ENCODE measurements at regions not wholly inside any gene's neighbourhood (a gene's known extent, or its start where the extent isn't known, plus 50 kb on each side); places are given as distances from the start of the nearest gene placed in this dataset.

DNA sequence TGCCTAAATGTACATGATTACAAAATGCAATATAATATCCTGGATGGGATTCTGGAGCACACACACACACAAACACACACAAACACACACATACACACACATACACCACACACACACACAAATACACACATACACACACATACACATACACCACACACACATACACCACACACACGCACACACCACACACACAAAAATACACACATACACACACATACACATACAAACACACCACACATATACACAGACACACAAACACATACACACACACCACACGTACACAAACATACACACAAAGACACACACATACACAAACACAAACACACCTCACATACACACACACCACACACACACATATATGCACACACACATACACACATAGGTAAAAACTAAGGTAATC, 134.6 kb upstream of the SYNDIG1 start:
- DNase-seq (ENCODE audit: low spot score): no peak

DNA sequence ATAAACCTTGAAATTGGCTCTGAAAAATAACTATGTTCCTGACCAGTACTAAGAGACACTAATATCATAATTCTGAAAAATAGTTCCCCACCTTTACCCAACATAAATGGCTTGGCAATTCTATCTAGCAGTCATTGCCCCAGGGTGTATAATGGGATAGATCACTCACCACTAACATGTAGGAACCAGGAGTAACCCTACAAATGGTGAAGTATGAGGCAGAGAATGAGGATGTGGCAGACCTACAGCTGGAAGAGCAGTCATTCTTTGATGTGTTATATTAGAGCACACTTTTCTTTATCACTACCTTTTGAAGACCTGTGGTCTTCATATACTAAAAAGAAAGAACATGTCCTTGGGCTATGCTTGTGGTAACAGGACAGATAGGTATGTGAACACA, 136.5 kb upstream of the SYNDIG1 start:
- no peak for DNase-seq (ENCODE audit: low spot score)

DNA sequence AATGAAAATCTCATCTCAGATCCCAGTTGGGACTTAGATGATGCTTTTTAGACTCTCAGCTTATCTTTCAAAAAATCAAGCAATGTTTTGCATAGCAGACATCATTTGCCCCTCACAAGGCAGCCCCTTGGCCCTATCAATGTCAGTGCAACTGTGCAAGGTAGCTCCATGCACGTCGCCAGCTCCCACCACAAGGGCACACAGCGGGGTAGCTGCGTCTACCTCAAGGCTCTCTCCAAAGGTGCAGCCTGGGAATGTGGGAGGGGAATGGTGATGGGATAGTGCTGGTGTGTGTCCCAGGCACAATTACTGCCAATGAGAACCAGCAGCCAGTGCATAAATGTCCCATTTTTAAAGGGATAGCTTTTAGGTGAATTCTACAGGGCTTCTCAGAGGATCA, 137.5 kb upstream of the SYNDIG1 start:
- no peak for DNase-seq (ENCODE audit: low spot score)

DNA sequence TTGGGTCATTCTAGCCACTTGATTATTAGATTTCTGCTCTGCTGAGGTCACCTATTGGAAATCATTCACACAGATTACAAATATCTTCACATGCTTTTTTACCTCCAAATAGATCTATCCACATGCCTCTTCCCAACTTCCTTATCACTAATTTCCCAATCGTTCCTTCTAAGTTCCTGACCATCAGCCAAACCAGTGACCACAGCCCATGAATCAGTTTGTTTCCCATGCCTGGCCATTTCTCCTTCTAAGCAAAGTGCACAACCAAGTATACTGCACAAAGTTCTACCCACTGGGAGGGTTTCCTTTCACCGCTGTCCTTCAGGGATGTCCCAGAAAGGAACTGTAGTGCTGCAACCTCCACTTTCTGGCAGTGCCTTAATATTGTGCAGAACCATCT, 140.5 kb upstream of the SYNDIG1 start:
- DNase-seq (ENCODE audit: low spot score): no peak

DNA sequence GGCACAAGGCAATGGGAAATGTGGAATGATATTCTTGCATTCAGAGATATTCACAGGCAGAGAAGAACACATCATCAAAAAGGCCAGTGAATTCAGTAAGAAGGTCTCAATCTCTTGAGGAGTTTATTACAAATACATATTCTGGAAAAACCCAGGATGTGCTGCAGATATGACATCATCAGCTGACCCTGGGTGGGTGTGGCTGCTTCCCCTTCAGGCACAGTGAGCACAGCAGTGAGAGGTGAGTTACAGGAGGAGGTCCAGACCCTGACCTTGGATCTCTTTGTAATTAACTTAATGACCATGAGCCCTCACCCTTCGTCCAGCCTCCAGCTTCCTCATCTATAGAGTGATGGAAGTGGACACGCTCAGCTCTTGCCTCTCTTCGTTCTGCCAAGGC, 147.5 kb upstream of the SYNDIG1 start:
- no peak for DNase-seq (ENCODE audit: low spot score)

DNA sequence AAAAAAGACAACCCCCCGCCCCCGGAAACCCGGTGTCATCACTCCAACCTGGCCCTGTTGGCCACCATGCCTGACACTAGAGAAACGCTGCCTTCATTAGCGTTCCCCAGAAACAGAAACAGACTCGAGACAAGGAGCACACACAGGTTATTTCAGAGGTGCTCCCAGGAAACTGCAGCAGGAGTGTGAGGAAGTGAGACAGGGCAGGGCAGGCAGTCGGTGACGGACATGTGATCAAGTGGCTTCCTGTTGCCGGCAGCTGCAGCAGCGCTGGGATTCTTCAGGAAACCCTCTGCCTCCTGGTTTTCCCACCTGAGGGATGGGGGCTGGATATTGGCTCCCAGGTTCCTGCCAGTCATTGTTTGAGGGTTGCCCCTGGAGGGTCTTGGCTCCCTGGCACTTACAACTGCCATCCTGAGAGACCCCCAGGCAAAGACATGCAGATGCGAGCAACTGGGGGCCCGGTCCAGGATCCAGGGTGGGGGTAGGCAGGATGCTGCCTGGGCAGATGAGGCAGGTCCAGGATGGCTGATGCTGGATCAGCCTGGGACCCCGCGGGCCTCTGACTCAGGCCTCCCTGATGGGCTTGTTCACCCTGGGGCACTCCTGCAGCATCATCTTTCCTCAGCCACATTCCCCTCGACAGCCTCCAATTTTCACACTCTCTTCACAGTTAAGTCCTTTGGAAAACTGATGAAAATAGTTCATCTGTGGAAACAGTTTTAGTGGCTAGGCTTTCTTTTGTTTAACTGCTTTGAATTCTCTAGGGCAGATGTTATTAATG, 150.7 kb upstream of the SYNDIG1 start:
- no peak for DNase-seq (ENCODE audit: low spot score)

DNA sequence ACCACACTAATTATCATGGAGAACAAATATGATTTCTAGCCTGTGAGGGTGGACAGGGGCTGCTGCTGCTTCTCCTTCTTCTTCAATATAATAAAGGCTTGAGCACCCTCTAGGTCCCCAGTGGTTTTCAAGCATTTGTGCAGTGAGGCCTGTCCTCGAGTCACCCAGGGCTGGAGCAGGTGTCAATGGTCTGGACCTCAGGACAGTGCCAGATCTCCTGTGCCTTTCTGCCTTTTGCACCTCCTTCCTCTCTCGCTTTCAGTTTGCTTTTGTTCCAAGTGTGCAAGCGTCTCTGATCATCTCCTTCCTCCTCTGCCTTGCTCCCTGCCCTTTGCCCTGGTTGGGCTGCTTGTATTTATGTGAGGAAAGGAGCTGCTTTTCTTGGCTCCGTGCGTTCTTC, 152.2 kb upstream of the SYNDIG1 start:
- DNase-seq (ENCODE audit: low spot score): no peak

DNA sequence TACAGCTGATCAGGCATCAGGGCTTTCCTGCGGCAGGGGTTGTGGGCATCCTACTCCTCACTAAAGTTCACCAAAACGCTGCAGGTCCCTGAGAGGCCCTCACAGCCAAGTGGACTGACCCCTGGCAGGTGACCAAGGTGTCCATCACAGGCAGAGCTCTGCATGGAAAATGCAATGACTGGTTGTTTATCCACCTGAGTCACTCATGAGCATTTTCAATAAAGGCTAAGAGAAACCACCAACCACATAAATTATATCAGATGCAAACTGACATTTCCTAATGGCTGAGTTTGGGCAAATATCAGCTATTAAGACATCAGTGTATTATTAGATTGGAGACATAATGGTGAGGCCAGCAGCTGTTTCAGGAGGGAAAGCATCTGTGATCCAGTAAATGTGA, 152.7 kb upstream of the SYNDIG1 start:
- no peak for DNase-seq (ENCODE audit: low spot score)

DNA sequence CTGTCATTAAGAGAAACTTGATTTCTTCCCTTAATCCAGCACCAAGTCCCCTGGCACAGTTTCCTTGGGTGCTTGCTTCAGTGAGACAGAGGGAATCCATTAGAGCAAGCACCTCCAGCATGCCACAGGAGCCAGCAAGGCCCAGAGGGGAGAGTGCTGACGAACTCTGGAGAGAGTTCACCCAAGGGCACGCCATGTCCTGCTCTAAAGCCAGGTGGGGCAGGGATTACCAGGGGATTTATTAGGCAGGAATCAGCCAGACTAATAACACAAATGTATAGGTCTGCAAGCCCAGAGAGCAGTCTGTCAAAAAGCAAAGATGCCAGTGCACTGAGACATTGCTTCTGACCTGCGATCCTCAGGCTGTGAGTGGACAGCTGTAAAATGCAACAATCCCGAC, 155.4 kb upstream of the SYNDIG1 start:
- no peak for DNase-seq (ENCODE audit: low spot score)

DNA sequence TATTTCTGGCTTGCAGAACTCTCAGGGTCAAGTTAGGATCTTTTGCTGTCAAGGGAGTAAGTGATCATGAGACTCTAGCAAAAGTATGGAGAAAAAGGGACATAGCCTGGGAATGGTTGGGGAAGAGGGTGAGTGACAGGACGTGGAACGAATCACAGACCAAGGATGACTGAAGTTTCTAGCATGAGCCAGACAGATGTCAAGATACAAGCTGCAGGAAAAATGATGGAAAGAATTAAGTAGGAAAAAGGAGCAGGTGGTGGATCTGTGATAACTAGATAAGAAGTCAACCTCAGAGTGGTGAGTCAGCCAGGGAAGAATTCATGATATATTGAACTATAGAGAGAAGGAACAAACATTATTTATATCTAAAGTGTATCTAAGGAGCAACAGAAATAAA, 159.8 kb upstream of the SYNDIG1 start:
- no peak for DNase-seq (ENCODE audit: low spot score)

DNA sequence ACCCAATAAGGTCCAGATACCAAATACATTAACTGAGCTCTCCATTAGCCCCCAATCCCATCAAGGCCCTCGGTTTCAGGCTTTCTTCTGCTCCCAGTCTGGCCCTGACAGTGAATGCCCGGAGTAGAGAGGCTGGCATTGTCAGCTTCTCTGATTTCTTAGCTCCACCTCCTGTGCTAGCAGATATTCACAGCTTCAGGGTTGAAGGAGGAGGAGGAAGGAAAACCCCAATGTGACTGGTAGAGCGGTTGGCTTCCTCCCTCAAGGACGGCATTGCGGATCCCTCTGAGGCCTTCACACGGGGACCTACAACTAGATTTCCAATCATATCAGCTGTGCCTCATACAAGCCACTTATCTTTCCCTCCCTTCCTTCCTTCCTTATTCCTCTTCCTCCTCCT, 164.1 kb upstream of the SYNDIG1 start:
- DNase-seq (ENCODE audit: low spot score): no peak

DNA sequence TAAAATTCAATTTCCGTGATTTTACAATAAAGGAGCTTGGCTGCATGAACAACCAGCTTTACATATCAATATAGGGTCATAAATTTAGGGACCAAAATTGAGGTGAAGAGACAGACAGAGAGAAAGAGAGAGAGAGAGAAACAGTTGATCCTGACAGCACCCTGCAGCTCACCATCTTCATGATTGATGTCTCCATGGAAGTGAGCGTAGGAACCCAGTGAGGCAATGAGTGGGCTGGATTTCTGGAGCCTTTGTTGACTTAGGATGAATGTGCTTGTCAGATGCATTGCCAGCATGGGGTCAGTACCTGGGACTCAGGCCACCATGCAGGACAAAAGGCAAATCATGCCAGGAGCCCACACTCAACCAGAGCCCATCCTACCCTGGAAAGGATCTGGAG, 165.1 kb upstream of the SYNDIG1 start:
- DNase-seq (ENCODE audit: low spot score): no peak

DNA sequence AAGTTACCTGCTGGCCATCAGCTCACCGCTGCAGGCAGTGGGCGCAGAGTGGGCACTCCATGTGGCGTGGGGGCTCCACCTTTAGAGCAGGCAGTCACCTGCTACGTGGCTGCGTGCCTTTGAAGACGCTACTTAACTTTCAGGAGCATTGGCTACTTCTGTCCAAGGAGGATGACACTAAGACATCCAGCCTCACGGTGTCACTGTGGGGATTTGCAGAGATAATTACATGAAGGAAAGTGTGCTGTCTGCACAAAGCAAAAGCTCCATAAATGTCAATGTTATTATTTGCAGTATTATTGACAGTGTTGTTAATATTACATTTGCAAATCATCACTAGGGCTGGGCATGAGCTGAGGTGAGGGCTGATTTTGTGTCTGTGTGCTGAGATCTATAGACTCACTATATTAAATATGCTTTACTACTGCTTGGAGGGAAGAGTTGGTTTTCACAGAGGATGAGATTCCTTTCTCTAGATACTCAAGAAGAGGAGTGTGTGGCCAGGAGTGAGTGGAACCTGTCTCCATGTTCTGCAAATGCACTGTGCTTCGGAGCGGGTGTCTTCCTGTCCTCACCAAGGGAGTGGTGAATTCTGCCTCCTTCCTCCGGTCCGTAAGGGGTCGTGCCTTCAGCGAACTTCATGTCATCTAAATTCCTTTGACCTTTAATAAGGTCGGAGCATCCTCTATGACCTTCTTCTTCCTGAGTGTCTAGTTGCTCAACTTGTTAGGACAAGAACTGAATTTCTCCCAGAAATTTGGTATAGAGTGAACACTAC, 165.8 kb upstream of the SYNDIG1 start:
- DNase-seq (ENCODE audit: low spot score): no peak

DNA sequence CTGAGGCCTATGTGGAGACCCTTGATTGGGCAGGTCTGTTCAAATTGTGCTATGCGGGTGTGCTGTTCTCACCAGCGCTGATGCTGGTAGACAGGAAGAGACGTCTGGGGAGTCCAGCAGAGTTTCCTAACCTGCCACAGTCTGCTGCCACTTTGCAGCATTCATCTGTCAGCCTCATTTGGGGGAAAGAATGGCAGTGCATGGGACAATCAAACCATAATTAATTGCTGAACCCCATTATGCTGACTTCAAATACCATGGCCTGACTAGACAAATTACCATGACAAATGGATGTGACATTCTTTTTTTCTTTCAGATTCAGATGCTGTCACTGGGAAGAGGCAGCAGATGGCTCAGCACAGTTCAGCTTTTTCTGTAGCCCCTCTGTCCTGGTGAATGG, 171.4 kb upstream of the SYNDIG1 start:
- no peak for DNase-seq (ENCODE audit: low spot score)

DNA sequence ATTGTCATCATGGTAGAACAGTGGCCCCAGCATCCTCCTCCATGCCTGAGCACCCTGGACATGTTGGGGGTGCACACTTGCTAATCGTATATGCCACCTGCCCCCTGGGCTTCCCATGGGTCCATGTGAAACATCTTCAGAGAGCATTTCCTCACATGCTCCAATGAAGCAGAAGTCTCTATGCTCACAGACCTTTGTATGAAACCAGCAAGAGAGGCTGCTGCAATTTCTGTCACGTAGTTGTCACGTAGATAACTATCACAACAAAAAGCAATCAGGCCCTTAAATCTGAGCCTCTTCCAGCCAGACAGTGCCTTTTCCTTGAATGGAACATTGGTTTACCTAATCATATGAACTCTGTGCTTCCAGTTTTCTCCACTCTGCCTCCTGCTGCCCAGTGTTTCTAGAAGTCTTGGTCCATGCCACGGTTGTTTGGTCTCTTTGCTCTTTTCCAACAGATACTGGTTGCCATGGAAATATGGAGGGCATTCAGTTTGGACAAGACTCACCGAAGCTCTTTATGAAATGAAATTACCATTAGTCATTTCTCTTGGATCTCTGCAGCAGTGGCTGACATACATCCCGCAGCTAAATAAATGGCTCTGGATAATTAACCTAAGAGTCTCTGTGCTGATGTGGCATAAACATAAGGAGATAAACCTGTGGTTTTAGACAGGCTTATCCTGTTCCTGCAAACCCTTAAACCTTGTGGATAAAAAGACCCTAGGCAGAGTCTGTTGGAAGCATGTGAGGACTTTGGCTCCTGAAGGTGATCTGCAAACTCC, 172.8 kb upstream of the SYNDIG1 start:
- no peak for DNase-seq (ENCODE audit: low spot score)

DNA sequence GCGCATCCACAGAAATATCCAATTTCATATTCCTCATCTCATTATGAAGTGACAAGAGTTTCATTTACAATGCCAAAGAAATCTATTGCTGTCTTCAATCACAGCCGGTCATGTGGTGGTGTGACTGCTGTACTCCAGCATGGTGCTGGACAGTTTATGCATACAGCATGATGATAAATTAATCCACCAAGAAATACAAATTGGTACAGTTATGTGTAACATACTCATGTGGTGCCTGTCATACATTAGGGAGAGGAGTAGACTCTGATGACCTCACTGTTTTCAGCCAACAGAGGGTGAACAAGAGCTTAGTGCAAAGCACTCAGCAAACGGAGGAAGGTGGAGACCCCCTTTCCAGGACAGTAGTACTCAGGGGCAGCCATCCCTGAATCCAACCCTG, 178.4 kb upstream of the SYNDIG1 start:
- no peak for DNase-seq (ENCODE audit: low spot score)

DNA sequence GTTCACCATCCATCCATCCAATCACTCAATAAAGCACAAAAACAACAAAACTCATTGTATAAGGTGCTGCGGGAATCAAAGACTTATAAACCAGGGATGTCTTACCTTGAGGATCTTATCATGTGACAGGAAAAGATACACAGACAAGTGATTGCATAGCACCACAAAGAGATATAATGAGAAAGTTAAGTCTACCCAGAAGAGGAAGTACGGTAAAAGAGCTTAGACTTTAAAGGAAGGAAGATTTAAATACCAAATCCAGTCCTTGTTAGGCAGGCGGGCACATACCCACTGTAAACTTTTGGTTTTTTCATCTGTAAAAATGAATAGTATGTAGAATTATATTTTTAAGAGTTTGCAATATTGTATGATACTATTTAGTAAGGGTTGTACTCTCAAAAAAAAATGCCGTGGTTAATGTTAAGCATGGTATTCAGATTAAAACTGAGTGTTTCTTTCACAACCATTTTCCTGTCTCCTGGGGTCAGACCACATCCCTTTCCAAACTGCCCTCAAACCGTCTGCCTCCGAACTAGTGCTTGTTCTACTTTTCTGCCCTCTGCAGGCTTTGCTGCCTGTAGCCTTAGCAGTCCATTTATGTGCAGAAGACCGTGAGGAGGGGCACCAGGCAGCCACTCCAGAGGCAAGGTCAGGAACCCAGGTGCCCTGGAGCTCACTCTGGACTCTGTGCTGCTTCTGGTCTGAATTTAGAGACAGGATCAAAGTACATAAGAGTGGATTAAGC, 179.5 kb upstream of the SYNDIG1 start:
- DNase-seq (ENCODE audit: low spot score): no peak

DNA sequence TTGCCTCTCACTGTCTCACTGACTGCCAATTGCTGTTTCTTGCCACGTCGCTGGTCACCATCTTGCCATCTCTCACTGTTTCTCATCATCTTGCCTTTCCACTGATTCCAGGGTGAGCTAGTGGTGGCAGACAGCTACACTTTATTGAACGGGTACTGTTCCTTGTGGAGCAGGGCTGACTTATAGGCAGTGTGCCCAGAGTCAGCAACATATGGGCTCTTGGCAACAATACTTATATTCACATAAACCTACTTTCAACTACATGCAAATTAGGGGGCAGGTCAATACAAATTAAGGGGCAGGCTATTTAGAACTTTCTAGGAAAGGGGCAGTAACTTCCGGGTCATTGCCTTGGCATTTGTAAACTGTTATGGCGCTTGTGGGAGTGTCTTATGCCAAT, 186.2 kb upstream of the SYNDIG1 start:
- DNase-seq (ENCODE audit: low spot score): no peak

DNA sequence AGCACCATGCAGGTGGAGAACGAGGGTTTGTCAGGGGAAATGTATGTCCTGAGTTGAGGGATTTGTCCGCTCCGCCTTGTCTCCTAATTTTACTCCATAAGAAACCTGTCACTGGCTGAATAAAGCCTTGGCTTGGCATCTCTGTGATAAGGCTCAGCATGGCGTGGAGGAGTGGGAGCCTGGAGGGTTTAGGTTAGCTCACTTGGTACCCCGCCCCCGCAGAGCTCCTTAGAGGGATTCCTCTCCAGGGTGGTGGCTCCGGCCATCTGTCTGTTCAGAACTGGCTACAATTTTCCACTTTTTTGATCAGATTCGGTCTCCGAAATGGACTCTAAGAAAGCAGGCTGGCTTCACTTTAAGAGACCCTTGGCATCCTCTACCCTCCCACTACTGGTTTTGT, 192.2 kb upstream of the SYNDIG1 start:
- no peak for DNase-seq (ENCODE audit: low spot score)

DNA sequence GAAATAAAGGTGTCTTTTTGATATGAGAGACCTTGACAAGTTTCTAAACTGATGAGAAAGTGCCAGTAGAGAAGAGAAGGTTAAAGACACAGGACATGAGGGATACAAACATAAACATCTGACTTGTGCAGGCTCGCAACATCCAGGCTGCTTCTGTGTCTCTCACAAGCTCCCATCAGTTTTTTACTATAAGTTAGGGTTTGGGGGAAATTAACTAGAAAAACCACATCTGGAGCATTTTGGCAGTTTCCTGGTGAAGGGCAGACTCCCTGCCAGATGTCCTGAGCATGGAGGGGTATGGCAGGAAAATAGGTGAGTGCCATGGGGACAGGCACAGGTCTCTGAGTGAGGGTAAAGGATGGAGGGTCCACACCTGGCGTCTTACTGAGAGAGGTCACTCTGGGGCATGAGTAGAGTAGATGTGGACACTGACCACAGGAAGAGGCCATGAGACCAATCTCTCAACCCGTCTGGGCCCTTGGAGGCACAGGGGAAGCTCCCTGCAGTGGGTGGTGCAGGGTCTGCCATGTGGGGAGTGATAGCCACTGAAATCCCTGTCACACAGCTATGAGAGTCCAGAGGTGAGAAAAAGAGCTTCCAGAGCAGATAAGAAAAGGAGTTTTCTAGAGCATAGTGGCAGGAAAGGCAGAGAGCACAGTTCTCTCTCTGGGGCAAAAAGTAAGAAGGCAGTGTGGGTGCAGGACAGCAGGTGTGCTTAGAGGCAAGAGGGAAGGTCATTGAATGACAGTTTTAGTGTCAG, 193.3 kb upstream of the SYNDIG1 start:
- no peak for DNase-seq (ENCODE audit: low spot score)

DNA sequence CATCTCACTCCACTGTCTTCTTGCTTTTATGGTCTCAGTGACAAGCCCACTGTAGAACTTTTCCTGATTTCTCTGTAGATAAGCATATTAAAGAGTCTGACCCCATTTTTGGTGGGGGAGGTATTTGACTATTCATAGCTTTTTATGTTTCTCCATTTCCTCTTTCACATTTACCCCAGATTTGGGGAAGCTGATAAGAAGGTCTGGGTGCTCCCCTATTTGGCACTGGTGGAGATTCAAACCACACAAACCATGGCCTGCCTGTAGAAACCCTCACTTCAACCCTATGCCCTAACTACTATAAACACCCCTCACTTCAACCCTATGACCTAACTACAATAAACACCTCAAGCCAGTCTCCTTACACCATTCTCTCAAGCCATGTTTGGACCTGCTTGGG, 196.2 kb upstream of the SYNDIG1 start:
- no peak for DNase-seq (ENCODE audit: low spot score)

DNA sequence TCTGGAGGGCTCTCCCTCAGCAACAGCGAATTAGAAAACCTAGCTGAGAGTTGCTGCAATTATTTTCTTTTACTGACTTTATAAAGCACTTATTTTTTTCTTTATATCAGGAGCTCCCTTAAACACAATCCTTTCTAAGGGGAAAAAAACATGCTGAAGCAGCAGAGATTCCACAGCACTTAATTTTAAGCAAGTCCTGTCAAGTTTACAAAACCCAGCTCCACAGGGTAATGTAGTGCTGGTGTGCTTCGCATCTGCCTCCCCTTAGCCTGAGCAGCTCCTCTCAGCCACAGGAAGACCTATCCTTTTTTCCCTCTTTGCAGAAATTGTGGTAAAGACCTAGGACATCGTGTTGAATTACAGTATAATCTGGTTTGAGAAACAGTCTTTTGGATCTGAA, 208.1 kb upstream of the SYNDIG1 start:
- DNase-seq (ENCODE audit: low spot score): no peak
